Tibial nerve (tissue), 4 donors: ENCODE measurements at regions not wholly inside any gene's neighbourhood (a gene's known extent, or its start where the extent isn't known, plus 50 kb on each side); places are given as distances from the start of the nearest gene placed in this dataset.

Source experiments
- CTCF ChIP-seq, 5 experiments: fragments of 200-600 bp in 3 of 5; fragments of 450-650 bp in 2 of 5; sonication (generic) in 3 of 5; IDR thresholded peaks; one replicate each; pipeline ENCODE4 v1.5.1; 2016 to 2019; ENCODE audit warnings: antibody characterized with exemption in 5 of 5, mild to moderate bottlenecking in 3 of 5, moderate library complexity in 2 of 5
- EP300 ChIP-seq, 2 donors: sonication (generic); formaldehyde crosslinking; IDR thresholded peaks; one replicate each; pipeline ENCODE4 v1.6.1; 2017; ENCODE audit warnings: antibody characterized with exemption in 2 of 2, mild to moderate bottlenecking in 1 of 2
- POLR2A ChIP-seq, 2 donors: fragments of 450-650 bp; IDR thresholded peaks; one replicate each; pipeline ENCODE4 v1.6.1; 2017; ENCODE audit warnings: antibody characterized with exemption in 2 of 2, mild to moderate bottlenecking in 2 of 2, moderate library complexity in 2 of 2

GRCh38 chr11:37613031-37613430, 1015.0 kb upstream of the RAG2 start:
- TF ChIP-seq CTCF (IDR thresholded peaks at IDR 0.05) (no peak), POLR2A (IDR thresholded peaks at IDR 0.05) (no peak), EP300 (IDR thresholded peaks at IDR 0.05) (no peak)
